GM12878 (cell line): ENCODE measurements at regions not wholly inside any gene's neighbourhood (a gene's known extent, or its start where the extent isn't known, plus 50 kb on each side); places are given as distances from the start of the nearest gene placed in this dataset.

Experiments
- ATAC-seq: fragments of 200-7000 bp; cut with Tn5 transposase; 3 replicates; pipeline ENCODE4 v1.9.1; 2020; ENCODE audit warnings: mild to moderate bottlenecking, moderate library complexity
- BruUV-seq: library from RNA; stranded (reverse); fragments of 400-500 nt; replicated peaks from 2 replicates; lab custom pipeline; 2021; lab: Mats Ljungman, UMichigan
- CTCF ChIA-PET: fragments of 300-600 bp; sonication (Branson Sonifier 250); formaldehyde crosslinking; extraction: SDS; loops from one replicate; lab custom pipeline; 2021; ENCODE audit warnings: inconsistent platforms; lab: Yijun Ruan, JAX
- POLR2A ChIA-PET: fragments of 350-600 bp; formaldehyde crosslinking; extraction: SDS; loops from one replicate; lab custom pipeline; 2021; ENCODE audit warnings: inconsistent platforms; lab: Charles Lee
- RAD21 ChIA-PET: fragments of 300-600 bp; sonication (Branson Sonifier 250); formaldehyde crosslinking; loops from one replicate; lab custom pipeline; 2023; ENCODE audit warnings: antibody characterized with exemption; ENCODE audit not compliant: unreplicated experiment; lab: Charles Lee
- SMC1A ChIA-PET: fragments of 300-600 bp; sonication (Branson Sonifier 250); formaldehyde crosslinking; loops from one replicate; lab custom pipeline; 2023; ENCODE audit not compliant: unreplicated experiment, uncharacterized antibody; lab: Charles Lee
- DNase-seq: peaks from one replicate; pipeline ENCODE4 v3.0.0-alpha.2; 2011; ENCODE audit warnings: low read depth, low spot score
- FAIRE-seq: peaks from 3 replicates; lab custom pipeline; 2011; peaks lifted over from hg19 to GRCh38; lab: Jason Lieb, UNC
- H2AFZ ChIP-seq: 2 replicates; pipeline ENCODE4 v1.6.0; 2011; ENCODE audit warnings: low read depth, low read length, control low read depth; ENCODE audit not compliant: control insufficient read depth
- H3K27ac ChIP-seq: 2 replicates; pipeline ENCODE4 v1.5.1; 2011; ENCODE audit warnings: control low read depth; ENCODE audit not compliant: control insufficient read depth, insufficient read depth
- H3K27me3 ChIP-seq, 2 experiments: replicated peaks in 1 of 2; 2 replicates each; pipeline versions ENCODE4 v1.6.0 to v1.6.1; 2011; ENCODE audit warnings: low read length in 1 of 2; ENCODE audit not compliant: control insufficient read depth in 2 of 2, insufficient read depth in 2 of 2
- H3K36me3 ChIP-seq, 2 experiments: 2 replicates each; pipeline ENCODE4 v1.5.1; 2011; ENCODE audit warnings: low read length in 1 of 2; ENCODE audit not compliant: control insufficient read depth in 2 of 2, insufficient read depth in 2 of 2
- H3K4me1 ChIP-seq: 2 replicates; pipeline ENCODE4 v1.6.1; 2011; ENCODE audit warnings: mild to moderate bottlenecking, low read length, moderate library complexity, mixed read lengths; ENCODE audit not compliant: control insufficient read depth, insufficient read depth
- H3K4me2 ChIP-seq: 2 replicates; pipeline ENCODE4 v1.6.0; 2011; ENCODE audit warnings: control low read depth; ENCODE audit not compliant: control insufficient read depth, insufficient read depth
- H3K4me3 ChIP-seq: fragments of 200-600 bp; sonication (generic); 2 replicates; pipeline ENCODE4 v1.5.1; 2016
- H3K79me2 ChIP-seq: 2 replicates; pipeline ENCODE4 v1.6.0; 2011; ENCODE audit warnings: low read length; ENCODE audit not compliant: control insufficient read depth, insufficient read depth
- H3K9ac ChIP-seq: 2 replicates; pipeline ENCODE4 v1.8.0; 2011; ENCODE audit warnings: low read length, control low read depth, mixed read lengths; ENCODE audit not compliant: control insufficient read depth, insufficient read depth
- H3K9me3 ChIP-seq: replicated peaks from 3 replicates; pipeline ENCODE4 v1.5.1; 2011; ENCODE audit warnings: mild to moderate bottlenecking, low read length; ENCODE audit not compliant: control insufficient read depth, insufficient read depth
- H4K20me1 ChIP-seq: 2 replicates; pipeline ENCODE4 v1.6.0; 2011; ENCODE audit not compliant: control insufficient read depth, insufficient read depth
- BMI1 ChIP-seq: fragments of 450-650 bp; IDR thresholded peaks from 2 replicates; pipeline ENCODE4 v1.6.1; 2016; ENCODE audit warnings: mild to moderate bottlenecking, moderate library complexity, borderline replicate concordance
- CREB1 ChIP-seq: IDR thresholded peaks from 2 replicates; pipeline ENCODE4 v1.6.1; 2012; ENCODE audit warnings: low read depth, mild to moderate bottlenecking, inconsistent platforms
- DPF2 ChIP-seq: fragments of 450-650 bp; IDR thresholded peaks from 2 replicates; pipeline ENCODE4 v1.6.1; 2017; ENCODE audit warnings: mild to moderate bottlenecking
- ESRRA ChIP-seq: IDR thresholded peaks from 2 replicates; pipeline ENCODE4 v1.6.1; 2012; ENCODE audit warnings: mild to moderate bottlenecking, low read length, improper control_type of control experiment
- EZH2 ChIP-seq: IDR thresholded peaks from 2 replicates; pipeline ENCODE4 v1.6.1; 2012; ENCODE audit warnings: low read depth, mild to moderate bottlenecking, control low read depth, inconsistent platforms, low read length, borderline replicate concordance; ENCODE audit not compliant: control insufficient read depth
- KAT2A ChIP-seq: conservative IDR thresholded peaks from 2 replicates; pipeline ENCODE4 v1.6.1; 2011; ENCODE audit warnings: low read depth, low read length; ENCODE audit not compliant: control insufficient read depth
- MEF2B ChIP-seq: fragments of 450-650 bp; IDR thresholded peaks from 2 replicates; pipeline ENCODE4 v1.6.1; 2018; ENCODE audit warnings: mild to moderate bottlenecking, moderate library complexity; ENCODE audit not compliant: partially characterized antibody, poor library complexity, severe bottlenecking
- NFXL1 ChIP-seq: fragments of 450-650 bp; IDR thresholded peaks from 2 replicates; pipeline ENCODE4 v1.6.1; 2017; ENCODE audit warnings: antibody characterized with exemption, mild to moderate bottlenecking, borderline replicate concordance
- NR2C2 ChIP-seq: IDR thresholded peaks from 2 replicates; pipeline ENCODE4 v1.6.1; 2011; ENCODE audit warnings: borderline replicate concordance, low read depth; ENCODE audit not compliant: control insufficient read depth, insufficient read length
- RB1 ChIP-seq: fragments of 450-650 bp; formaldehyde crosslinking; IDR thresholded peaks from 2 replicates; pipeline ENCODE4 v1.6.1; 2017; ENCODE audit warnings: mild to moderate bottlenecking, borderline replicate concordance
- RCOR1 ChIP-seq: conservative IDR thresholded peaks from 2 replicates; pipeline ENCODE4 v1.6.1; 2012; ENCODE audit warnings: low read depth, low read length, improper control_type of control experiment
- SP1 ChIP-seq: IDR thresholded peaks from one replicate; pipeline ENCODE4 v1.6.1; 2011; ENCODE audit warnings: low read depth, low read length
- ZBTB4 ChIP-seq: fragments of 450-650 bp; formaldehyde crosslinking; IDR thresholded peaks from 2 replicates; pipeline ENCODE4 v1.4.0; 2022; ENCODE audit warnings: mild to moderate bottlenecking, moderate library complexity
- WGBS: methylation state at CpG from one replicate; pipeline ENCODE4 v1.1.6; 2016; ENCODE audit warnings: low lambda C conversion rate; ENCODE audit not compliant: insufficient replicate concordance, insufficient coverage; ENCODE audit errors: missing lambda C conversion rate; 5-methylcytosine and 5-hydroxymethylcytosine counted together
- in situ Hi-C: fragments of 300-500 bp; cut with MboI; formaldehyde crosslinking; loops from 9 replicates; pipeline ENCODE4 v1.14.3; 2018; ENCODE audit warnings: mixed read lengths
- intact Hi-C: fragments of 100-400 bp; cut with micrococcal nuclease; formaldehyde crosslinking; loops from one replicate; pipeline ENCODE4 v1.14.2; 2022; ENCODE audit not compliant: unreplicated experiment
- TF ChIP-seq, protein P1 (sequence below): fragments of 450-650 bp; IDR thresholded peaks from 2 replicates; pipeline ENCODE4 v1.6.1; 2016; ENCODE audit warnings: mild to moderate bottlenecking
- TF ChIP-seq, protein P2 (sequence below): fragments of 450-650 bp; IDR thresholded peaks from 2 replicates; pipeline ENCODE4 v1.6.1; 2016; ENCODE audit warnings: mild to moderate bottlenecking
- TF ChIP-seq, protein P3 (sequence below): IDR thresholded peaks from 2 replicates; pipeline ENCODE4 v1.6.1; 2012; ENCODE audit warnings: low read depth, low read length, improper control_type of control experiment

DNA sequence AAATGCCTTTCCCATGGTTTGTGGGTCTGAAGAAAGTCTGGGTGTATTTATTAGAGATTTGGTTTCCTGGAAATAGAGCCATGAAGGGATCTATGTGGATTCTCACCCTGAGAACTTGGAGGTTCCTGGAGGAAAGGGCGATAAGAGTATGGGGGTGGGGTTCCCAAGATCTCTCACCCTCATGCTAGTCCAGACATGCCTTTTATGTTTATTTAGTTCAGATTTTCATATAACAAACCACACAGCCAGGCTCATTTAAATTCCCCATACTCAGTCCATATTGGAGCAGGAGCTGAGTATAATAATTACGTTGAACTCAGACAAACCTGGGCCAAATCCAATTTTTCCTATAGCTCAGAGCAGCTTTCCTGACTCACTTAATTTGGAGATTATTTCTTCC is 566.6 kb downstream of the GOLGA6L6 start (continued):
- no peak for TF ChIP-seq ZBTB4
- TF ChIP-seq RCOR1: no peak
- no peak for TF ChIP-seq MEF2B
- TF ChIP-seq KAT2A: no peak
- TF ChIP-seq SP1: no peak
- TF ChIP-seq, protein P1, sequence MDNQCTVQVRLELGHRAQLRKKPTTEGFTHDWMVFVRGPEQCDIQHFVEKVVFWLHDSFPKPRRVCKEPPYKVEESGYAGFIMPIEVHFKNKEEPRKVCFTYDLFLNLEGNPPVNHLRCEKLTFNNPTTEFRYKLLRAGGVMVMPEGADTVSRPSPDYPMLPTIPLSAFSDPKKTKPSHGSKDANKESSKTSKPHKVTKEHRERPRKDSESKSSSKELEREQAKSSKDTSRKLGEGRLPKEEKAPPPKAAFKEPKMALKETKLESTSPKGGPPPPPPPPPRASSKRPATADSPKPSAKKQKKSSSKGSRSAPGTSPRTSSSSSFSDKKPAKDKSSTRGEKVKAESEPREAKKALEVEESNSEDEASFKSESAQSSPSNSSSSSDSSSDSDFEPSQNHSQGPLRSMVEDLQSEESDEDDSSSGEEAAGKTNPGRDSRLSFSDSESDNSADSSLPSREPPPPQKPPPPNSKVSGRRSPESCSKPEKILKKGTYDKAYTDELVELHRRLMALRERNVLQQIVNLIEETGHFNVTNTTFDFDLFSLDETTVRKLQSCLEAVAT: no peak
- no peak for TF ChIP-seq CREB1
- TF ChIP-seq DPF2: no peak

DNA sequence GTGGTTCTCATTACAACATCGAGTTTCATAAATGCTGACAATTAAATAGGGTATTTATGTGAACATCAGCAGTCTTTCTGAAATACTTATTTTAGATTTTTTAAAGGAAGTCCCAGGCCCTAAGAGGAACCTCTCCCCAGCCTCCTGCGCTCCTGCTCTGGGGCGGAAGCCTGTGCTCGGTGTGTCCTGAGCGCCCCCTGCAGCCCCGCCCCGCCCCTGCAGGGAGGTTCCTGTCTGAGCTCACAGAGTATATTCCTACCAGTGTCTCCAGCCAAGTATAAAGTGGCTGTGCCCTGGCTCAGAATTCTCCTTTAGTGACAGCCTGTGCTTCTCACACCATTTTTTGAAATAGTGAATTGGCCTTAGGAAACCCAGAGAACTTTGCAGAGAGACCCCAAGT is 567.9 kb downstream of the GOLGA6L6 start:
- no peak for ATAC-seq

More for the DNA sequence above, 567.9 kb downstream of the GOLGA6L6 start:
- no peaks in the 10 kb centered on the region for H3K79me2 ChIP-seq
- no peak overlapping the region for H3K27ac ChIP-seq
- H4K20me1 ChIP-seq: no peaks in the 10 kb centered on the region
- no peak for DNase-seq
- no peaks in the 10 kb centered on the region for H3K4me1 ChIP-seq
- no peak overlapping the region for H3K4me2 ChIP-seq
- CTCF ChIA-PET: no interaction called here
- SMC1A ChIA-PET: no interaction called here
- RAD21 ChIA-PET: no interaction called here
- H3K36me3 ChIP-seq: no peaks in the 10 kb centered on the region
- no peak overlapping the region for H3K4me3 ChIP-seq
- no peak overlapping the region for H2AFZ ChIP-seq
- no peak for FAIRE-seq
- in situ Hi-C loops (no loop called here), intact Hi-C loops (no loop called here)
- H3K9ac ChIP-seq: no peak overlapping the region
- no peaks in the 10 kb centered on the region for H3K27me3 ChIP-seq
- POLR2A ChIA-PET: no interaction called here
- H3K9me3 ChIP-seq: no peaks in the 10 kb centered on the region
- 3% methylated on average over 7 of the region's 7 CpGs for WGBS
- TF ChIP-seq BMI1 (no peak), RB1 (no peak), ESRRA (no peak), NFXL1 (no peak), EZH2 (no peak), NR2C2 (no peak)
- TF ChIP-seq, protein P2, sequence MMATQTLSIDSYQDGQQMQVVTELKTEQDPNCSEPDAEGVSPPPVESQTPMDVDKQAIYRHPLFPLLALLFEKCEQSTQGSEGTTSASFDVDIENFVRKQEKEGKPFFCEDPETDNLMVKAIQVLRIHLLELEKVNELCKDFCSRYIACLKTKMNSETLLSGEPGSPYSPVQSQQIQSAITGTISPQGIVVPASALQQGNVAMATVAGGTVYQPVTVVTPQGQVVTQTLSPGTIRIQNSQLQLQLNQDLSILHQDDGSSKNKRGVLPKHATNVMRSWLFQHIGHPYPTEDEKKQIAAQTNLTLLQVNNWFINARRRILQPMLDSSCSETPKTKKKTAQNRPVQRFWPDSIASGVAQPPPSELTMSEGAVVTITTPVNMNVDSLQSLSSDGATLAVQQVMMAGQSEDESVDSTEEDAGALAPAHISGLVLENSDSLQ: no peak
- TF ChIP-seq, protein P3, sequence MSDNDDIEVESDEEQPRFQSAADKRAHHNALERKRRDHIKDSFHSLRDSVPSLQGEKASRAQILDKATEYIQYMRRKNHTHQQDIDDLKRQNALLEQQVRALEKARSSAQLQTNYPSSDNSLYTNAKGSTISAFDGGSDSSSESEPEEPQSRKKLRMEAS: no peak
- no TSS peak for BruUV-seq
